HG03025 (cell line): ENCODE measurements at regions not wholly inside any gene's neighbourhood (a gene's known extent, or its start where the extent isn't known, plus 50 kb on each side); places are given as distances from the start of the nearest gene placed in this dataset.

Experiments
- ATAC-seq: cut with Tn5 transposase; IDR thresholded peaks from one replicate; pipeline ENCODE4 v1.9.1; 2021; ENCODE audit warnings: mild to moderate bottlenecking, moderate library complexity; ENCODE audit not compliant: unreplicated experiment, low FRiP score

DNA sequence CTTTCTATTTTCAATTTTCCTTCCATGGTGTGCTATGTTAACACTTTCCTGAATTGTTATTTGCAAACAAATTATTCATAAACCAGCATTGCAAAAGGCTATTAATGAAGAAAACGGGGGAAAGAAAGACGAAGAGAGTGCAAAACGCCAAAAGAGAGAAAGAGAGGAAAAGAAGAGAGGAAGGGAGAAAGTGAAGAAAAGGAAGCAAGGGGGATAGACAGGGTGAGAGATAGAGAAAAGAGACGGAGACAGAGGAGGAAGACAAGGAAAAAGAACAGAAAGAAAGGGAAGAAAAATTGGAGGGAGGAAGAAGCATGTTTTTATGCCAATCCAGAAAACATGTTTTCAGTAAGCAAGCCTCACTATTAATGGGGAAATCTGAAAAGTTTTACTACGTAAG, 310.6 kb downstream of the TFEC start:
- no peak for ATAC-seq

DNA sequence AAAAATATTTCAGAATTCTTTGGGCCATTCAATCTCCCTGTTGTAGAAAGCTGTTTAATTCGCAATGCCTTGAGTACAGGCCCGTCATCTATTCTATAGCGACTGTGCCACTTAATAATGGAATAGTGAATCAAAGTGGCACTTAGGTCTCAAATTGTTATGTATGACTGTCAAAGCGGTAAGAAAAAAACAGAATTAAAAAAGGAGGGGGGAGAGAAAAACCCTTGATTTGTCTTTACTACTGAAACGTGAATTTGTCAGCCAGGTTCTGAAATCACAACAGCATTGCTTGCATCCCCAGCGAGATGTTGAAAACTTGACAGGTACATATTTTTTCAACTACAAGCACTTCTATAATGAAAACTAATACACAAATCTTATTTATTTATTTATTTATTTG, 320.9 kb downstream of the TFEC start:
- ATAC-seq: no peak

DNA sequence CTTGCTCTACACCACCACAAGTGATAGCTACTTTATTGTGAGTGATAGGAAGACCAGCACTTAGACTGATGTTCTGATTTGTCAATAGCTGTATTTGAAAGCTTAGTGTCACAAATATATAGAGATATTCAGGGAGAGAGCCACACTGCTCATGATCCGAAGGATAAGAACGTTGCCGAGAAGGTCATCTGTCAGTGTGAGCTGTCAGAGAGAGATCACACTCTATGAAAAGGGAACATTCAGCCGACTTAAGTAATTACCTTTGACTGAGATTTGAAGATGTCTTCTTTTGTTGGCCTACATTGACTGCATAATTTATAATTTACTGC, 322.6 kb downstream of the TFEC start:
- no peak for ATAC-seq

DNA sequence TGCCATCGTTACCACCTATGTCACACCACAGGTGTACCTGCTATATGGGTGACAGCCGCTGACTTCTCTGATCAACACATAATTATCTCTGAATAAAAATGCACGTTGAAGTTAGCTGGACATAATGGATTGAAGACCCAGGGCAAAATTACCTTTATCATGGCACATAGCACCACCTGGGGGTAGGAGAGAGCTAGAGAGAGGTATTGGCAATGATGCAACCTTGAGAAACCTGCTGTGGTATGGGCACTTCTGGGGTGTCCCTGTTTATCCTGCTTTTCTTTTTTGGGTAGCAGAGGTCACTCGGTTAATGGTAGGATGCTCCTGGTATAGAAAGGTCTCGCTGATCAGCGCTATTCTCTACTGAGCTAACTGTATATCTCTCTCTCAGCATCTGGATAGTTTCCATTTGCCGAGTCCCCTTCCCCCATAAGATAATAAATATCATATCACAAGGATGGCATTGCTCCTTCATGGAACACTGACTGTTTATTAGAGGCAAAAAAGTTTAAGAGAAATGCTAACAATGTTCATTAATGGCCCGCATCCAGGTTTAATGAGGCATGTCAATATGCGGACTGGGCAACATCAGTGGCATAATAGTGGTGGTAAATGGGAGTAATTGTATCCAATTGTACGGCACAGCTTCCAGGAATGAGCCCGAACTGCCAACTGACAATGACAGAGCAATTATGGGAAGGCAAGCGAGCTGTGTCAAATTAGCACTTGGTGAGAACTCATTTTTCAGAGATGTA, 323.1 kb downstream of the TFEC start:
- no peak for ATAC-seq

DNA sequence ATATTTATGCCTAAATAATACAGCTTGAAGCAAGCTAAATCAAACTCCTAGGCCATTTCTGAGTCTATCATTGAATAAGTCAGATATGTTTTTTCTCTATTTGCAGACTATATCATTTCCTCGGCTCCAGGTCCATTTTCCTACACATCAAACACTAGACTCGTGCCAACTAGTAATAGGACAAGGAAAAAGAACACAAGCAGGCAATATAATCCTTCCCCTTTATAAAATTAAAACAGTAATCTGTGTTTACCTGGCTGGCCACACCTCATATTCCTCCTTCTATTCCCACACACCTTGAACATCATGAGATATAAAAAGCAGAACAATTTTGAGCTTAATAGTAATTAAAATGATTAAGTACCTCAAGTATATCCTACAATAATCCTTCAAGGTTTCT, 325.7 kb downstream of the TFEC start:
- no peak for ATAC-seq

DNA sequence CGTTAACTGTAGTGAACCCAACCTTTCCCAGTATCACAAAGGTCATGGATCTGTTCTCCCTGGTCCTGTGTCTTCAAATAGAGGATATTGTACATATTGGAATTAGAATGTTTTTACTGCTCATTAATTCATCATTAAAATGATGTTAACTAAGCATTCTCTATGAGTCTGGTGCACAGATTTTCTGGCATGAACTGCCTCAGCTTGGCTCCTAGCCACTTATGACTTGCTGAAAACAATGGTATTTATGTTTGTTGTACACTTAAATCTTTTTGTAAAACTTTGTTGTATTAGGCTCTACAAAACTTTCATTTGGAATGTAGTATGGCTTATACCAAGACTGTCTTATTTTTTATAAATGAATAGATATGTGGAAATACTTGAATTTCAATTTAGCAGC, 329.4 kb downstream of the TFEC start:
- ATAC-seq: no peak

DNA sequence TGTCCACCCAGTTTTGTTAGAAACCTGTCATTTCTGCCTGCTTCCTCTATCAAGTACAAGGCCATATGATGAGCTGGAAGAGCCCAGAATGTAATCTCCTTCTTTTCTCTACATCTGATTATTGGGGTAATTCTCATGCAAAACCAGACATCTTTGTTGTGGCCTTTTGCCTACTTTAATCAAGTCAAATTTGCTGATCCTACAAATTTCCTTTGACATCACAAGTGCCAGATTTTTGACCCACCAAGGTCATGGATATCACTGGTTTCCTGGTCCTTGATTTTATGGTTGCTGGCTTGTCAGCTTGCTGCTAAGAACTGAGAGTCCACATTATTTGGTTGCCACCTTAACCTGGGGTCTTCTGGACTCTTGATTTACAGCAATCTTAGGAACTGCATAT, 336.1 kb downstream of the TFEC start:
- no peak for ATAC-seq

DNA sequence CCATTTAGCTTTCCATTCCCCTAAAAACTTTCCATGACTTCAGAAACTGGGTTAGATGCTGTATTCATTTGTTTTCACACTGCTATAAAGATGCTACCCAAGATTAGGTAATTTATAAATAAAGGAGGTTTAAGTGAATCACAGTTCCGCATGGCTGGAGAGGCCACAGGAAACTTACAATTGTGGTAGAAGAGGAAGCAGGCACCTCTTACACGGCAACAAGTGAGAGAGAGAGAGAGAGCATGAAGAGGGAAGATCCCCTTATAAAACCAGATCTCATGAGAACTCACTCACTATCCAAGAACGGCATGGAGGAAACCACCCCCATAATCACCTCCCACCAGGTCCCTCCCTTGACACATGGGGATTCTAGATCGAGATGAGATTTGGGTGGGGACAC, 336.8 kb downstream of the TFEC start:
- no peak for ATAC-seq

DNA sequence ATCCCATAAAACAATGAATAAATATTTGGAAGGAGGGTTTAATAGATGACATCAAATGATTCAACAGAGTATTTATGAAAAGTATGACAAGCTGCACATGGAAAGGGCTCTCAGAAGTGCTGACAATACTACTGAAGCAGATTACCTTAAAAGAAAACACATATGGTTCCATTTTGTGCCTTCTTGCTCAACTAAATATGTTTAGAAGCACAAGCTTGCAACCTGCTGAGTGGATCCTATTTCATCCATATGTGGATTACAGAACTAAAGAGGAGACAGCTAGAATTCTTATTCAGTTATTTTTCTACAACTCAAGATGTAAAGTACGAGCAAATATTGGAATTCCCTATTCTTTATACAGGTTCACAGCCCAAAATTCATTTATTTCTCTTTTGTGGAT, 340.6 kb downstream of the TFEC start:
- ATAC-seq: no peak

DNA sequence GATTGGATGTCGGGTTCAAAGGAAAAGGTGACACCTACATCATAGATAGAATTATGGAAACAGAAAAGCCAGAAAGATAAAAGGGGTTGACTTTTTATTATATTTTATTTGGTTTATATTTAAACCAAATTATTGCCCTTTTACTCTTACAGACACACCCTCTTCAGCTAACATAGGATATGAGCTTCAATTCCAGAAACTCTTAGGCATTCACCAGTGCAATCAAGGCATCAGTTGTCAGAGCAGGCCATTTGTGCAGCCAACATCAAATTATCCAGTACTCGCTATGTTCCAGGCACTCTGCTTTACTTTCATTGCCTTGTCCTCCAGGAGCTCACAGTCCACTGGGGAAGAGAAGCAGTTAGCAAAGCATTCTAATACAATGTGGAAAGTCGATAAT, 347.5 kb downstream of the TFEC start:
- no peak for ATAC-seq

DNA sequence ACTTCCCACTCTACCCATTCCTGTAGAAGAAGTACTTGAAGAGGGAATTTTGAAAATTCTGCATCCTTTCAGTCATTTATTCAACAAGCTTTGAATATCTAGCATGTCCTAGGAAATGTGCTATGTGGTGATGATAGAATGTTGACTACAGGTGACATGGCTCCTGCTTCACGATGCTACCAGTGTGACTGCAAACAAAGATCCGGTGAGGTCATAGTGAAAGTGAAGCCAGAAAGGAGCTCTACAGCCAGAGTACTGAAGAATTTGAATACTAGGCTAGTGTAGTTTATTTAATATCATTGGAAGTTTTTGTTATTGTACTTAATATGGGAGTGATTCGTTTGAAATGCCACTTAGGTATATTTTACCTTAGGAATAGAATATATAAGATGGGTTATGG, 348.1 kb downstream of the TFEC start:
- ATAC-seq: no peak

DNA sequence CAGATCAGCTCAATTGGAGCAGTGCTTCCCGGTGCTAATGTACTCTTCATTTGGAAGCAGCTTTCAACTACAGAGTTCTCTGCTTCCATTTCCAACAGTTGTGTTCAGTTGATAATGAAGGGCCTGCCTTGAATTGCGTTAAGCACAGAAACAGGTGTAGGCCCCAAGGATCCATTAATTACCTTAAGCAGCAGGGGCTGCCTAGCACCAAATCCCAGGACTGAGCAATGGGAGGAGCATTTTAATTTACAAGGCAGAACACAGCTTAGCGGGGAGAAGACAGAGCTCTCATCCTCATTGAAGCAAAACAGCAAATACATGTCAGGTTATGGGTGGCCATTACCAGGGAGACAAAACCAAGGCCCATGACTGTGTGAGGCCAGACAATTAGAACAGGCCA, 349.6 kb downstream of the TFEC start:
- no peak for ATAC-seq

DNA sequence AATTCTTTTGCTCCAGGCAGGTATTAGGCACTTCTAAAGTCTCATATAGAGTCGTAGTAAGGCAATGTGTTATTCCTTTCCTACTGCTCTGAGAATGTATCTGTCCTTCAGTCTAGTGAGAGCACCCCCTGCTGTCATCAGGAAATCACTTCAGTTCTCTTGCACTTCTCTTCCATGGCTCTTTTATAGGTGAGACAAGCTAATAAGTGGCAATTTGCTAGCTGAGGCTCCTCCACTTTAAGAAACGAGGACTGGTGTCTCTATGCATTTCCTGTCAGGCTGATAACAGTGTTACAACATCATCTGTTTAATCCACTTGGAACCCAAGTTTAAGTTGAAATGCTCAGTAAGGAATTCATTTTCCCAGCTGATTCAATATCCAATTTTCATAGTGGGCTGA, 350.6 kb downstream of the TFEC start:
- peak; percentile 58 for ATAC-seq

DNA sequence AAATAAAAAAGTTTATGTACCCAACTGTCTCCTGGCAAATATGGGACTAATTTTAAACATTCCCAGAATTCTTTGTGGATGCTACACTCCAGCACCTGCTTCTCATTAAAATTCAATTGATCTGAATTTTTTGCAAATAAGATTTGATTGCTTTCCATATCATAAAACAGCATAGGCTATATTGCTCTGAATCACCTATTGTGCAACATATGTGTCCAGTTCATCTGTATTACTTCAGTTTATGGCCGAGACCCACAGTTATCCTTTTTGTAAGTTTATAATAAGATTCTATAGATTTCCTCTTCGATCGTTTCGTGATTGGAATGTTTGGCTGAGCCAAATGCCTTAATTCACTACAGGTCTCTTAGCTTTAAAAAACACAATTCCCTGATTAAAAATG, 351.1 kb downstream of the TFEC start:
- ATAC-seq: no peak

DNA sequence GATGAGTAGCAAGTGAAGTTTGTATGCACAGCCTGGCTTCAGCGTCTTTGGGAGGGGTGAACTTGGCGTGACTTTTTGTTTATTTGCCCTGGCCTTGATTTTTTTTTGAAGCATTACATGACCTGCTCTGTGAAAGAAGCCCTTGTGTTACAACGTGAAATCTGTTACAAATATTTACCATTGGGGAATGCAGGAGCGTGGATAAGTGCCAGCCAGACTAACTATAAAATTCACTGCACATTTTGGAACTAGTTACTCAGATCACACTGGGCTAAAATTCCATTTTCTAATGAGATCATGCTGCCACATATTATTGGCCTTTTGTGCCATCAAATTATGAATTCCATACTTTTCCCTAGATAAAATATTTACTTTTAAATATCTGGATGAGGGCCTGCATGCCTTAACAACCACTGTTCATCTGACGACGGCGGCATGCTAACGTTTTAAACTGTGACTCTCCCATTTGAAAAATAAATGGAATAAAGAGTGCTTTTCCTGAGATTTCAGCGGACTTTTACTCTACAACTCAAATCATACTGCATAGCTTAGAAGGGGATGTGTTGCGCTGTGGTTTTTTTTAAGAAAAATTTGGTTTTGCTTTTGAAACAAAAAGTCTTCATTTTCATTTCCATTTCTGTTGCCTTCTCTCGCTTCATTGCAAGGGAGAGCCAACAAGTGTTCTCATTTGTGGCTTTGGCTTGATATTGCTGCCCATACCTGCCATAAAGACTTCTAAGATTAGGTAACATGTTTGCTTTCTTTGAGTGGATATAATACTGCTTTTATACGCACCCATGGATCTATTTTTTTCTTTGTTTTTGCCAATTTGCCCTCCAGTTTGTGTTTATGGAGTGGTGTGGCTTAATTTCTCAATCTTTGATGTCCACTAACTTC, 352.2 kb downstream of the TFEC start:
- ATAC-seq: no peak

DNA sequence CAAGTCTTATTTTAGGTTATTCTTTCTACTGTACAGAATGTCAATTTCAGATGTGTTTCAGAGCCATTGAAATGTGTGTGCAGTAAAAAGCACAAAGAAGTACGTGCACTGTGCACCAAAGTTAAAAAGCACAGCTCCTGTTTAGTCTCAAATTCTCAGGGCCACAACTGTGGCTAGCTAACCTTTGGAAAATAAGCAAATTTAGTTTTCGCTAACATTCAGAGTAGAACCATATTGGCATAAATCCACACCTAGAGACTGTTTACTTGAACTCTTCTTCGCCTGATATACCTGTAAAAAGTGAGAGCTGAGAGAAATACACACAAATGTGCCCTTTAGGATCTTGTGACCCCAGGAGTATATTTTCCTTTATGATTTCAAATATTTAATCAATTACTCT, 353.9 kb downstream of the TFEC start:
- ATAC-seq: no peak

DNA sequence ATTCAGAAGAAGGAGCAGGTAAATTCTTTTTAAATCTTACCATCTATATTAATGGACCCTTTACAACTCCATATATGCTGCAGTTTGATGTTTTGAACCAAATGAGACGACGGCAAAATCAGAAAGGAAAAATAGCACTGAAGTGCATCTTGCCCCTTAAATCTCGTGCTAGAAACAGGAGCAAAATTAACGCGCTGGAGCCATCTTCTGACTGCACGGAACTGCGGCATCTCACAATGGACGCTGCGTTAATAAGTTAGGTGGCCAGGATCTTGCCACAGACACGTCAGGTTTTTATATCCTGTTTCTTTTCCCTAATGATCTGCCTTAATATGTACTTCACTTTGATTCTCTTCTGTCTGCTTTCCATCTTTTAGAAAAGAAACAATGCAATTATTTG, 354.5 kb downstream of the TFEC start:
- no peak for ATAC-seq

DNA sequence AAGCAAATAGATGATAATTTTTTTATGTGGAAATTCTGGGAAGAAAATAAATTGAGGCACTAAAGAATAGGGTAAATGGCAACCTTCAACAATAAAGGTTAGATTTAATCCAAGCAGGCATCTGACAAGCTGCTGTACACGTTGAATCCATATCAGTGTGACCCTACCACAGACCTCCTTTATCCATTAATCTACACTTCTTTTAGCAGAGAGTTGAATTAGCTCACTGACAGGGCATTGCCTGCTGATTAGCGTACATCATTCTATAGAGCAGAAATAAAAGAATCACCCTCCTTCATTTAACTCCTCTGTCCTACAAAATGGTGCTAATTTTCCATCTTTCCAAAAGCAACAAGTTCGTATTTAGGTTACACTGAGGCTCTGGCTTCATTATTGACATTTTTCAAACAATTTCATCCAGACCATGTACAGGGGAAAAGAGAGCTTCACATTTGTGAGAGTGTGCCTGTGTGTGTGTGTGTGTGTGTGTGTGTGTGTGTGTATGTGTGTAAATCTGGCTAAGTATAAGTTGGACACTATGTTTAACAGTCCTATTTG, 356.0 kb downstream of the TFEC start:
- ATAC-seq: no peak

DNA sequence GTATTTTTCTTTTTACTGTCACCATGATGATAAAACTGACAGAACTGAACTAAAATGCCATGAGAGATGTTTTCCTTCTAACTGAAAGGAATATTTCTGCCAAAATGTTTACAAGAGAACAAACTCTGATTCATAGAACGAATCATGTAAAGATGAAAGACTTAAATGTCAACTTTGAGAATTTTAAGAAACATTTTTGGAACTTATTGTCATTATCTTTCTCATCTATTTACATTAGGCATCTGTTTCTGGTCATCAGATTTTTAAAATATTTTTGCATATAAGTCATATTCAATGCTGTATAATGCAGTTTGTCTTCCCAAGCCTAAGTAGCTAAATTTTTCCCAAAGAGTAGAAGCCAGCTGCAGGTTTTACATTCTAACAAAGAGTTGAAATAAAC, 358.5 kb downstream of the TFEC start:
- ATAC-seq: no peak

DNA sequence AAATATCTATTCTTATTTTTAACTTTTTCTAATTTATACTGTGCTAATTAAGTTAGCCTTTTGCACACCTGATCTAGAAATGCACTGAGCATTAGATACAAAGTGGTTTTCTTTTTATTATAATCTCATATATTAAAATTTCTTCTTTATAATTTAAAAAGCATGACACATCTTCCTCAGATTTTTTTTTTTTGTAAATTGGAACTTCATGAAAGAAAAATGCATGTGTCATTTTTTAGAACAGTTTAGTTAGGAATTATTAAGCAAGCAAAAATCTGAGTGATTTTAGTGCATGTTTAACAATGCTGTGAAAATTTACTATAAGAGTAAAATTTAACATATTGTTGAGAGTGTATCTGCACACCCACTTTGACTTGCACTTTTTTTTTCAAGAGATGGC, 367.9 kb downstream of the TFEC start:
- ATAC-seq: no peak

DNA sequence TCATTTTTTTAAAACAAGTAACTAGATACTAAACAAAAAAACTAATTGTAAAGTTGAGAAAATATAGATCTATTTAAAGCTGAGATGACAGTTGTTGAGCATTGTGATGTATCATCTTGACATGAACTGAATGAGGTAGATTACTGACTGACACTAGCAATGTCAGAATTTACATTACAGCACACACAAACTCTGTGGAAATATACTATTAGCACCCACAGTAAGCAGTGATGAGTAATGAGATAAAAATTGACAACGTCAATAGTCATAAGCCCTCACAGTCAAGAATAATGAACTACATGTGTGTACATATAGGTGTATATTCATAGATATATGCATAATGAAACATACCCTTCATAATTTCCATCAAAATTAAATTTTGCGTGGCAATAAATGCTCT, 368.4 kb downstream of the TFEC start:
- no peak for ATAC-seq

DNA sequence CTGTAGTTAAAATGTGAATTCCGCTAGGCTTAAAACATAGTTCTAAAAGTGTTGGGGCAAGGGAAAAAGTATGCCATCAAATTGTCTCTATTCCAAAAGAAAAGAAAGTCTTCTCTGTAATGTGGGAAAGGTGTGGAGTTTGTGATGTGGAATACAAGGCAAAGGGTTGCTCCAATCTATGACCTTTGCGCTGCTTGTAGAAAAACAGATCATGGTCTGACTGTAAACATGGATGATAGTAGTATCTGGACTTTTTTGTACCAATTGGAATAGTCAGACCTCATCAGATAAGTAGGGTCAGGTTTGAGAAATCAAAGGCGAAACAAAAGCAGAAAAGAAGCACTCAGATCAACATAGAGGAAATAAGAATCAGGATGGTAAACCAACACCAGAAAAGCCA, 372.3 kb downstream of the TFEC start:
- ATAC-seq: no peak
